ENCODE measurements at regions not wholly inside any gene's neighbourhood (a gene's known extent, or its start where the extent isn't known, plus 50 kb on each side); places are given as distances from the start of the nearest gene placed in this dataset.

- no peaks in the 10 kb centered on the region for H3K36me3 ChIP-seq
- DNase-seq (no peak), ATAC-seq (no peak)
- TF ChIP-seq CTCF (IDR thresholded peaks at IDR 0.05), result no peak
- H3K4me3 ChIP-seq, result no peak overlapping the region
- no peaks in the 10 kb centered on the region for H3K27me3 ChIP-seq
- no peaks in the 10 kb centered on the region for H3K4me1 ChIP-seq
- H3K9me3 ChIP-seq, result no peaks in the 10 kb centered on the region
- intact Hi-C loops (cut with DNase I), result no loop called here
- H3K27ac ChIP-seq, result no peak overlapping the region
Measured at GRCh38 chr5:68999181-68999580, 94.6 kb upstream of the SLC30A5 start.

- no peaks in the 10 kb centered on the region for H3K36me3 ChIP-seq
- DNase-seq (no peak), ATAC-seq (no peak)
- no peak overlapping the region for H3K27ac ChIP-seq
- H3K27me3 ChIP-seq, result no peaks in the 10 kb centered on the region
- intact Hi-C loops (cut with DNase I), result no loop called here
- H3K4me1 ChIP-seq, result no peaks in the 10 kb centered on the region
- no peak overlapping the region for H3K4me3 ChIP-seq
- TF ChIP-seq CTCF (IDR thresholded peaks at IDR 0.05), result no peak
- no peaks in the 10 kb centered on the region for H3K9me3 ChIP-seq
Measured at GRCh38 chr5:69000216-69000919, 93.4 kb upstream of the SLC30A5 start.

- Histone ChIP-seq H3K27ac (no peak overlapping the region), H3K4me3 (no peak overlapping the region), H3K9me3 (no peaks in the 10 kb centered on the region), H3K36me3 (no peaks in the 10 kb centered on the region), H3K27me3 (no peaks in the 10 kb centered on the region), H3K4me1 (no peaks in the 10 kb centered on the region)
- TF ChIP-seq CTCF (IDR thresholded peaks at IDR 0.05), result no peak
- DNase-seq (no peak), ATAC-seq (no peak)
- intact Hi-C loops (cut with DNase I), result no loop called here
Measured at GRCh38 chr5:69000949-69001348, 92.9 kb upstream of the SLC30A5 start.

GRCh38 chr5:69001627-69002026 lies 92.2 kb upstream of the SLC30A5 start:
- no peaks in the 10 kb centered on the region for H3K9me3 ChIP-seq
- intact Hi-C loops (cut with DNase I), result no loop called here
- H3K4me3 ChIP-seq, result no peak overlapping the region
- no peak for DNase-seq
- no peak for ATAC-seq
- no peaks in the 10 kb centered on the region for H3K4me1 ChIP-seq
- H3K36me3 ChIP-seq, result no peaks in the 10 kb centered on the region
- TF ChIP-seq CTCF (IDR thresholded peaks at IDR 0.05), result no peak
- H3K27ac ChIP-seq, result no peak overlapping the region
- H3K27me3 ChIP-seq, result no peaks in the 10 kb centered on the region

- Histone ChIP-seq H3K27me3 (no peaks in the 10 kb centered on the region), H3K4me3 (no peak overlapping the region)
- no peak for ATAC-seq
Measured at GRCh38 chr5:69004127-69004526, 89.7 kb upstream of the SLC30A5 start.

More at GRCh38 chr5:69004127-69004526, 89.7 kb upstream of the SLC30A5 start:
- no peak for TF ChIP-seq CTCF (IDR thresholded peaks at IDR 0.05)
- intact Hi-C loops (cut with DNase I), result no loop called here
- H3K4me1 ChIP-seq, result no peaks in the 10 kb centered on the region
- H3K27ac ChIP-seq, result no peak overlapping the region
- no peaks in the 10 kb centered on the region for H3K36me3 ChIP-seq
- H3K9me3 ChIP-seq, result no peaks in the 10 kb centered on the region
- peak in 1 of 4 donors; percentile 24 for DNase-seq
